ENCODE measurements at regions not wholly inside any gene's neighbourhood (a gene's known extent, or its start where the extent isn't known, plus 50 kb on each side); places are given as distances from the start of the nearest gene placed in this dataset.

DNA sequence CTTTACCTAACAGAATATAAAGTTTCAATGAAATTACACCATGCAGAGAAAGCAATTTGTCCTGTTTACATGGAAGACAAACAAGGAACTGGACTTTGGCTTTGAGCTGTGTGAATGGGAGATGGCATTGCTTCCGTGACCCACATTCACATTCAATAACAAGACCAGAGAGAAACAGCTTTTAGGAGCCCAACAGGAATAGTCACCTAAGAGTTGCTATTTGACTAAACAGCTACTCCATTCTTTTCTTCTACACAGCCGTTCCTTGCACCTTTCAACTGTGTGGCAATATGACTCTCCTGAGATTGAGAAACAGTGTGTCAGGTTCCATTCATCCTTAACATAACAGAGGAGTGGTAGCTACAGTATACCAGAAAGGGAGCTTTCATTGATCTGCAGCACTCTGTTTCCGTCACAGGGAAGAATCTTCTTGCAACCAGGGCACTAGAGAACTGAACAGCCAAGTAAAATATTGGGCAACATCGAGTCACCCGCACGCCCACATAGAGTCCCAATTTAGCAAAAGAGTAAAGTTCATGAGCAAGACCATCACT lies 355.1 kb downstream of the HAO1 start:
- Histone ChIP-seq H3K4me1 (no peaks in the 10 kb centered on the region), H3K4me2 (no peak overlapping the region), H3K4me3 (no peak overlapping the region), H3K27ac (no peak overlapping the region), H3K9me3 (no peaks in the 10 kb centered on the region)
- DNase-seq (ENCODE audit: low read depth in 1 of 2, low spot score in 1 of 2) (no peak), FAIRE-seq (no peak), ATAC-seq (no peak)
- POLR2A ChIA-PET, result no interaction called here
- CTCF ChIA-PET, result no interaction called here
- TF ChIP-seq RFX5 (IDR thresholded peaks at IDR 0.05) (no peak), SREBF2 (IDR thresholded peaks at IDR 0.05) (no peak), CHD2 (IDR thresholded peaks at IDR 0.05; ENCODE audit: low read length, partially characterized antibody) (no peak), ZSCAN20 (CRISPR knock-in tag; IDR thresholded peaks at IDR 0.05) (no peak), CBX8 (IDR thresholded peaks at IDR 0.05) (no peak), NFE2L2 (conservative IDR thresholded peaks at IDR 0.05; ENCODE audit: low read length) (no peak), FOSB (CRISPR knock-in tag; IDR thresholded peaks at IDR 0.05) (no peak), KDM5A (IDR thresholded peaks at IDR 0.05) (no peak), JUNB (IDR thresholded peaks at IDR 0.05) (no peak), POLR2A (IDR thresholded peaks at IDR 0.05; ENCODE audit: low read length) (no peak), ZC3H11A (IDR thresholded peaks at IDR 0.05) (no peak), SMC3 (IDR thresholded peaks at IDR 0.05) (no peak), RARB (CRISPR knock-in tag; IDR thresholded peaks at IDR 0.05) (no peak)
- TF ChIP-seq, protein P1, sequence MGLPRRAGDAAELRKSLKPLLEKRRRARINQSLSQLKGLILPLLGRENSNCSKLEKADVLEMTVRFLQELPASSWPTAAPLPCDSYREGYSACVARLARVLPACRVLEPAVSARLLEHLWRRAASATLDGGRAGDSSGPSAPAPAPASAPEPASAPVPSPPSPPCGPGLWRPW (IDR thresholded peaks at IDR 0.05), result no peak
- TF ChIP-seq, protein P2, sequence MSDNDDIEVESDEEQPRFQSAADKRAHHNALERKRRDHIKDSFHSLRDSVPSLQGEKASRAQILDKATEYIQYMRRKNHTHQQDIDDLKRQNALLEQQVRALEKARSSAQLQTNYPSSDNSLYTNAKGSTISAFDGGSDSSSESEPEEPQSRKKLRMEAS (IDR thresholded peaks at IDR 0.05), result no peak
- TF ChIP-seq, protein P3, sequence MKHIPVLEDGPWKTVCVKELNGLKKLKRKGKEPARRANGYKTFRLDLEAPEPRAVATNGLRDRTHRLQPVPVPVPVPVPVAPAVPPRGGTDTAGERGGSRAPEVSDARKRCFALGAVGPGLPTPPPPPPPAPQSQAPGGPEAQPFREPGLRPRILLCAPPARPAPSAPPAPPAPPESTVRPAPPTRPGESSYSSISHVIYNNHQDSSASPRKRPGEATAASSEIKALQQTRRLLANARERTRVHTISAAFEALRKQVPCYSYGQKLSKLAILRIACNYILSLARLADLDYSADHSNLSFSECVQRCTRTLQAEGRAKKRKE (CRISPR knock-in tag; IDR thresholded peaks at IDR 0.05; ENCODE audit: low read depth), result no peak
- 13% methylated on average over 6 of the region's 6 CpGs for WGBS (ENCODE audit: missing lambda C conversion rate)

DNA sequence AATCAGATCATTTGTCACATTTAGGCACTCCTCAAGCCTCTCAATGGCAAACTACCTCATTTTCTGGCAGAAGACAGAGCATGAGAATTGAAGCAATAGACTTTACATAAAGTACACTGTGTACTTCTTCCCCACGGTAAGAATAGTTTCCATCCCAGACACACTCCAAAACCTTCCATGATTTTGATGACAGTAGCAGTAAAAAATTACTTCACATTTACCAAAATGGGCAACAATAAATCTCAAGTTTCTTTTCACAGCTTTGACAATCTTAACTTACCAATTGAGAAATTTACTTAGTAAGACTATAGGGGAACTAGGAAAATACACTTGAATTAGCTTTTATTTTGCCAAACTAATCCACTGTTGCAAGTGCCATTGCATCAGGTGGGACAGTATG lies 353.8 kb downstream of the HAO1 start:
- ChIA-PET CTCF (interaction anchor here (0.9 to 1.1 kb wide), 2 partner anchors 14 to 21 kb away, joined by 3 read pairs; no protein-coding TSS in a partner anchor), POLR2A (no interaction called here)
- Histone ChIP-seq H3K4me1 (no peaks in the 10 kb centered on the region), H3K4me2 (no peak overlapping the region), H3K4me3 (no peak overlapping the region), H3K9me3 (no peaks in the 10 kb centered on the region), H3K27ac (no peak overlapping the region)
- FAIRE-seq (no peak), DNase-seq (ENCODE audit: low read depth in 1 of 2, low spot score in 1 of 2) (no peak), ATAC-seq (no peak)
- TF ChIP-seq MAZ (IDR thresholded peaks at IDR 0.05; ENCODE audit: borderline replicate concordance, low read depth, low read length) (no peak), ESRRA (IDR thresholded peaks at IDR 0.05; ENCODE audit: borderline replicate concordance, low read length) (no peak), HEYL (CRISPR knock-in tag; IDR thresholded peaks at IDR 0.05) (no peak), RNF2 (IDR thresholded peaks at IDR 0.05; ENCODE audit: borderline replicate concordance, low read depth) (no peak), EHMT2 (IDR thresholded peaks at IDR 0.05; ENCODE audit: low read depth) (no peak), TP53 (CRISPR knock-in tag; IDR thresholded peaks at IDR 0.05) (no peak), ZSCAN20 (CRISPR knock-in tag; IDR thresholded peaks at IDR 0.05) (no peak)
- TF ChIP-seq, protein P4, sequence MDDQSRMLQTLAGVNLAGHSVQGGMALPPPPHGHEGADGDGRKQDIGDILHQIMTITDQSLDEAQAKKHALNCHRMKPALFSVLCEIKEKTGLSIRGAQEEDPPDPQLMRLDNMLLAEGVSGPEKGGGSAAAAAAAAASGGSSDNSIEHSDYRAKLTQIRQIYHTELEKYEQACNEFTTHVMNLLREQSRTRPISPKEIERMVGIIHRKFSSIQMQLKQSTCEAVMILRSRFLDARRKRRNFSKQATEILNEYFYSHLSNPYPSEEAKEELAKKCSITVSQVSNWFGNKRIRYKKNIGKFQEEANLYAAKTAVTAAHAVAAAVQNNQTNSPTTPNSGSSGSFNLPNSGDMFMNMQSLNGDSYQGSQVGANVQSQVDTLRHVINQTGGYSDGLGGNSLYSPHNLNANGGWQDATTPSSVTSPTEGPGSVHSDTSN (IDR thresholded peaks at IDR 0.05), result no peak
- WGBS (ENCODE audit: missing lambda C conversion rate), result 21% methylated on average over 1 of the region's 1 CpG

DNA sequence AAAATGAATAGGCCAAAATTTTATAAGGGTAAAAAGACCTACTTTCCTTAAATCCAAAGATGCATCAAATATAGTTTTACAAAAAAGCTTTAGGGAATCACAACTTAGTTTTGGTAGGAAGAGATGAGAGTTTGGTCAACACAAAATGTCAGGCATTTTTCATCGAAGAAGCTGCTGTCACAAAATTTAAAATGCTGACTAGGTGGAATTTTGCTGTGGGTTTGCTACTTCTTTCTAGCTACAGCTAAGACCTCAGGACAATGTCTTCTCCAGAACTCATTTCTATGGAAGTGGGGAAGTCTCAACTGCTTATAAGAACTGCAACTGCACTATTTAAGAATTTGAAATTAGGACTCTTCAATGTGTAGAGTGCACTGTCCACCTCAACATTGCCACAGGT lies 351.1 kb downstream of the HAO1 start:
- no peak for ATAC-seq
- Histone ChIP-seq H3K4me3 (no peak overlapping the region), H3K4me1 (no peaks in the 10 kb centered on the region), H3K4me2 (no peak overlapping the region), H3K9me3 (peaks cover 4% of the 10 kb centered on the region; the same call in 1 of the 3 replicates), H3K27ac (no peak overlapping the region)
- FAIRE-seq, result no peak
- ChIA-PET POLR2A (no interaction called here), CTCF (no interaction called here)
- DNase-seq (ENCODE audit: low read depth in 1 of 2, low spot score in 1 of 2), result no peak
- 0% methylated on average over 1 of the region's 1 CpG for WGBS (ENCODE audit: missing lambda C conversion rate)
- TF ChIP-seq ZNF302 (CRISPR knock-in tag; IDR thresholded peaks at IDR 0.05) (no peak), MAFK (IDR thresholded peaks at IDR 0.05; ENCODE audit: partially characterized antibody) (peak; percentile 94)

Data from A549 (cell line).